Psoas muscle (tissue), 7 donors: ENCODE measurements at regions not wholly inside any gene's neighbourhood (a gene's known extent, or its start where the extent isn't known, plus 50 kb on each side); places are given as distances from the start of the nearest gene placed in this dataset.
"Not testable (repeated sequence)": the region's sequence is repeated elsewhere in the genome, so short reads cannot be mapped to it uniquely, and the experiment has no call there.

Experiments
- ATAC-seq, 4 donors: fragments of 200-7000 bp; cut with Tn5 transposase; one replicate each; pipeline ENCODE4 v1.9.1; 2020; ENCODE audit warnings: moderate library complexity in 3 of 4, mild to moderate bottlenecking in 2 of 4
- DNase-seq, 2 donors: peaks; one replicate each; pipeline ENCODE4 v3.0.0-alpha.2; 2020
- H3K27ac ChIP-seq: fragments of 200-600 bp; one replicate; pipeline ENCODE4 v1.8.0; 2022
- H3K27me3 ChIP-seq, 3 donors: fragments of 200-600 bp in 1 of 3; one replicate each; pipeline versions ENCODE4 v1.6.1 to v1.8.0; 2013 to 2022; ENCODE audit warnings: low read length in 2 of 3, mild to moderate bottlenecking in 2 of 3, moderate library complexity in 1 of 3; ENCODE audit not compliant: insufficient read depth in 3 of 3
- H3K36me3 ChIP-seq, 2 donors: fragments of 200-600 bp in 1 of 2; one replicate each; pipeline versions ENCODE4 v1.6.1 to v1.8.0; 2013 to 2022; ENCODE audit warnings: low read depth in 1 of 2, mild to moderate bottlenecking in 1 of 2, moderate library complexity in 1 of 2; ENCODE audit not compliant: insufficient read depth in 1 of 2
- H3K4me1 ChIP-seq: fragments of 200-600 bp; one replicate; pipeline ENCODE4 v1.8.0; 2022
- H3K4me3 ChIP-seq: fragments of 200-600 bp; one replicate; pipeline ENCODE4 v1.8.0; 2022; ENCODE audit warnings: mild to moderate bottlenecking
- H3K9me3 ChIP-seq: fragments of 200-600 bp; one replicate; pipeline ENCODE4 v1.8.0; 2022
- WGBS, 3 donors: extraction: QIAGEN DNeasy Blood & Tissue Kit; methylation state at CpG; one replicate each; pipeline versions ENCODE4 v1.1.6 to v1.1.7; 2013; 5-methylcytosine and 5-hydroxymethylcytosine counted together
- intact Hi-C, 2 donors: fragments of 100-400 bp; cut with DNase I; formaldehyde crosslinking; loops; one replicate each; pipeline versions ENCODE4 v1.11.0 to v1.14.2; 2022
- TF ChIP-seq, protein P1 (sequence below): fragments of 200-600 bp; IDR thresholded peaks from one replicate; pipeline ENCODE4 v1.8.0; 2022; ENCODE audit warnings: antibody characterized with exemption
- donor health status: healthy with polysubstance abuse.
- donor health status: DM: no; HTN: no; CAD: no; lungs with moderate emphysema.
- donor health status: Bipolar disorder and iron deficiency.
- donor health status: healthy.
- donor health status: DM: yes; HTN: yes; CAD: no.
- donor health status: DM: no; HTN: no; CAD: no.
- donor health status: DM: yes; HTN: yes; CAD: no.

DNA sequence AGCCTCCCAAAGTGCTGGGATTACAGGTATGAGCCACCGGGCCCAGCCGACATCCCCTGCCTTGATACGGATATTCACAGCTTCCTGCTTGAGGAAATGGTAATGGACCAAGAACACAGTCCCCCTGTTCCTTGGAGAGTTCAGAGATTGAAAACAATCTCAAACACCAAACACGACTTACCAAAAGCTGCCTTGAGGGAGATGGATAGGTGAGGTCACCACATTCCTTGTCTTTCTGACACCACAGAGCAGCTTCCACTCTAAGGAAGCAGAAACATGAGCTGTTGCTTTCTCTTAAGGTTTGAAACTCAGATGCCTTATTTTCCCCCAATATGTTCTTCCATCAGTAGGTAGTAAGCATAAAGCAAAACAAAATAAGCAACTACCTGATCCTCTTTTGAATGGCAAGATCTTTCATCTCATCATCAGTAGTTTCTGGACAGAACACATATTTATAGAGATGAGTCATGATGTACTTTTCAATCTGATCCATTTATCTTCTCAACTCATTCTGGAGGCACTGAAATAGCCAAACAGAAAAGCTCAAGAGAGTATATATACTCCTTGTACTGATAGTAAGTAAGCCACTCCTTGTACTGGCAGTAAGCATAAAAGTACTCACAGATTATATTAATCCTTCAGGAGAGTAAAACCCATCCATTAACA lies 199.1 kb upstream of the KCTD7 start:
- intact Hi-C loops = no loop called here
- ATAC-seq (no peak), DNase-seq (no peak)
- Histone ChIP-seq H3K27ac (no peak overlapping the region), H3K27me3 (no peaks in the 10 kb centered on the region), H3K4me1 (no peaks in the 10 kb centered on the region), H3K36me3 (peaks cover 7 to 31% of the 10 kb centered on the region in 2 donors), H3K9me3 (no peaks in the 10 kb centered on the region), H3K4me3 (no peak overlapping the region)
- 66 to 83% (median 82%) methylated on average over 4 of the region's 4 CpGs for WGBS, 3 donors
- TF ChIP-seq, protein P1, sequence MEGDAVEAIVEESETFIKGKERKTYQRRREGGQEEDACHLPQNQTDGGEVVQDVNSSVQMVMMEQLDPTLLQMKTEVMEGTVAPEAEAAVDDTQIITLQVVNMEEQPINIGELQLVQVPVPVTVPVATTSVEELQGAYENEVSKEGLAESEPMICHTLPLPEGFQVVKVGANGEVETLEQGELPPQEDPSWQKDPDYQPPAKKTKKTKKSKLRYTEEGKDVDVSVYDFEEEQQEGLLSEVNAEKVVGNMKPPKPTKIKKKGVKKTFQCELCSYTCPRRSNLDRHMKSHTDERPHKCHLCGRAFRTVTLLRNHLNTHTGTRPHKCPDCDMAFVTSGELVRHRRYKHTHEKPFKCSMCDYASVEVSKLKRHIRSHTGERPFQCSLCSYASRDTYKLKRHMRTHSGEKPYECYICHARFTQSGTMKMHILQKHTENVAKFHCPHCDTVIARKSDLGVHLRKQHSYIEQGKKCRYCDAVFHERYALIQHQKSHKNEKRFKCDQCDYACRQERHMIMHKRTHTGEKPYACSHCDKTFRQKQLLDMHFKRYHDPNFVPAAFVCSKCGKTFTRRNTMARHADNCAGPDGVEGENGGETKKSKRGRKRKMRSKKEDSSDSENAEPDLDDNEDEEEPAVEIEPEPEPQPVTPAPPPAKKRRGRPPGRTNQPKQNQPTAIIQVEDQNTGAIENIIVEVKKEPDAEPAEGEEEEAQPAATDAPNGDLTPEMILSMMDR = no peak

DNA sequence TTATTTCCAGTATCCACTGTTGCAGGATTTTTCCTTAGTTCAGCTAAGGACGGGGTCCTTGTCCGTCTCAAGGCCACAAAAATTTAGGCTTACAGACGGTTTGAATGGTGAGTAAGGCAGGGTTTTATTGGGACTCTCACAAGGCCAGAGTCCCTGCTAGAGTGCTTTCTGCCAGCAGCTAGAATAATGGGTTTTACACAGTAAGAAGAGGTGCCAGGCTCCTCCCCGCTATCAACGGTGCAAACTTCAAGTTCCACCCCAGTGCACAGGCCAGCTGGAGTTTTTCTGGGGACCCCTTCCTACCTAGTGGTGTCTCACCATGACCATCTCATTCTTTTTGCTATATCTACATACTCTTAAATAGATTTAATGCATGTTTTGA lies 198.5 kb upstream of the KCTD7 start:
- intact Hi-C loops = no loop called here
- ATAC-seq = no peak
- Histone ChIP-seq H3K4me3 (no peak overlapping the region), H3K9me3 (no peaks in the 10 kb centered on the region), H3K27me3 (no peaks in the 10 kb centered on the region), H3K4me1 (no peaks in the 10 kb centered on the region), H3K27ac (no peak overlapping the region), H3K36me3 (peaks cover 4 to 30% of the 10 kb centered on the region in 2 donors)
- DNase-seq = no peak
- 65 to 74% (median 69%) methylated on average over 5 of the region's 5 CpGs for WGBS, 3 donors
- TF ChIP-seq, protein P1 = no peak

- ATAC-seq, H3K27ac ChIP-seq, DNase-seq, H3K4me1 ChIP-seq, H3K27me3 ChIP-seq, H3K4me3 ChIP-seq, H3K9me3 ChIP-seq, intact Hi-C loops: not testable (repeated sequence)
- peaks cover 0 to 23% of the 10 kb centered on the region in 2 donors for H3K36me3 ChIP-seq
- 82 to 88% (median 85%) methylated on average over 1 of the region's 1 CpG for WGBS, 3 donors
These were observed 189.8 kb upstream of the KCTD7 start for GRCh38 chr7:66438703-66439405.

GRCh38 chr7:66442385-66442784 lies 186.3 kb upstream of the KCTD7 start:
- Histone ChIP-seq H3K36me3 (peaks cover 0 to 10% of the 10 kb centered on the region in 2 donors), H3K4me1 (no peaks in the 10 kb centered on the region), H3K9me3 (no peaks in the 10 kb centered on the region), H3K27me3 (no peaks in the 10 kb centered on the region), H3K4me3 (no peak overlapping the region), H3K27ac (no peak overlapping the region)
- TF ChIP-seq, protein P1 = no peak
- no peak for ATAC-seq
- 72 to 79% (median 78%) methylated on average over 4 of the region's 4 CpGs for WGBS, 3 donors
- intact Hi-C loops = no loop called here
- no peak for DNase-seq

DNA sequence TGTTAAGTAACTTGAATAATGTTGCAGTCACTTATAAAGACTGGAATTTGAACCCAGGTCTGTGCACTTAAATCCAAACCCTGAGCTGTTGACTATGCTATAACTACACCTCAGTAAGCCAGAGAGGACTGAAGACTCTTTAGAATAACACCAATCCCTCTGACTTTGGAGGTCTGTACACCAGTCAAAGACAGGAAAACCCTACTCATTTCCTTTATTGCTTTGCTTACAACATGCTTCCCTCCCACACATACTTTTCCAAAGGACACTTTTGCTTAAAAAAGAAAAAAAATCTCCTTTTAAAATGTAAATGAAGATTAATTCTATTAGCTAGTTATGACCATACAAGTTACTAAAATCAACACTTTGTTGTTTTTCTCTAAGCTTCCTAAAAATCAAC lies 184.7 kb upstream of the KCTD7 start:
- ATAC-seq (no peak), DNase-seq (no peak)
- TF ChIP-seq, protein P1 = no peak
- H3K4me1 ChIP-seq = no peaks in the 10 kb centered on the region
- H3K27ac ChIP-seq = no peak overlapping the region
- no peaks in the 10 kb centered on the region for H3K27me3 ChIP-seq
- H3K9me3 ChIP-seq = no peaks in the 10 kb centered on the region
- intact Hi-C loops = no loop called here
- peaks cover 0 to 13% of the 10 kb centered on the region in 2 donors for H3K36me3 ChIP-seq
- H3K4me3 ChIP-seq = no peak overlapping the region

- intact Hi-C loops, DNase-seq, H3K27me3 ChIP-seq, H3K4me3 ChIP-seq, ATAC-seq, H3K9me3 ChIP-seq, H3K27ac ChIP-seq, H3K4me1 ChIP-seq: not testable (repeated sequence)
- WGBS, 3 donors = 99 to 100% (median 100%) methylated on average over 2 of the region's 2 CpGs
- H3K36me3 ChIP-seq = peaks cover 0 to 21% of the 10 kb centered on the region in 2 donors
These were observed 181.7 kb upstream of the KCTD7 start for GRCh38 chr7:66447007-66447406.

GRCh38 chr7:66450814-66451213 lies 177.9 kb upstream of the KCTD7 start:
- H3K9me3 ChIP-seq, H3K27ac ChIP-seq, intact Hi-C loops, ATAC-seq, H3K4me3 ChIP-seq, DNase-seq, H3K4me1 ChIP-seq, H3K27me3 ChIP-seq: not testable (repeated sequence)
- H3K36me3 ChIP-seq = peaks cover 0 to 38% of the 10 kb centered on the region in 2 donors
- WGBS, 3 donors = 92 to 95% (median 95%) methylated on average over 2 of the region's 2 CpGs

- H3K9me3 ChIP-seq, intact Hi-C loops, H3K27me3 ChIP-seq, DNase-seq, H3K4me1 ChIP-seq, ATAC-seq, H3K4me3 ChIP-seq, H3K27ac ChIP-seq: not testable (repeated sequence)
- WGBS, 3 donors = 85 to 92% (median 90%) methylated on average over 2 of the region's 2 CpGs
- H3K36me3 ChIP-seq = peaks cover 0 to 38% of the 10 kb centered on the region in 2 donors
These were observed 177.0 kb upstream of the KCTD7 start for GRCh38 chr7:66451713-66452112.
